IMR-90 (cell line): ENCODE measurements at regions not wholly inside any gene's neighbourhood (a gene's known extent, or its start where the extent isn't known, plus 50 kb on each side); places are given as distances from the start of the nearest gene placed in this dataset.
"Not testable (repeated sequence)": the region's sequence is repeated elsewhere in the genome, so short reads cannot be mapped to it uniquely, and the experiment has no call there.

ENCODE experiments used
- BHLHE40 ChIP-seq: fragments of 150-350 bp; IDR thresholded peaks from 2 replicates; pipeline ENCODE4 v1.6.1; 2016; ENCODE audit warnings: mild to moderate bottlenecking, low read depth, low read length
- CEBPB ChIP-seq: IDR thresholded peaks from 2 replicates; pipeline ENCODE4 v1.6.1; 2012; ENCODE audit warnings: low read depth, low read length, improper control_type of control experiment
- ELK1 ChIP-seq: fragments of 150-350 bp; IDR thresholded peaks from 2 replicates; pipeline ENCODE4 v1.6.1; 2016; ENCODE audit warnings: low read depth, mild to moderate bottlenecking, low read length, moderate library complexity, borderline replicate concordance
- FOS ChIP-seq: fragments of 150-350 bp; IDR thresholded peaks from 2 replicates; pipeline ENCODE4 v1.6.1; 2016; ENCODE audit warnings: low read depth, low read length
- MAZ ChIP-seq: IDR thresholded peaks from 2 replicates; pipeline ENCODE4 v1.6.1; 2012; ENCODE audit warnings: low read depth, mild to moderate bottlenecking, low read length, improper control_type of control experiment, moderate library complexity, borderline replicate concordance
- MXI1 ChIP-seq: IDR thresholded peaks from 2 replicates; pipeline ENCODE4 v1.6.1; 2012; ENCODE audit warnings: low read depth, mild to moderate bottlenecking, low read length, moderate library complexity, borderline replicate concordance
- NFE2L2 ChIP-seq: fragments of 150-350 bp; IDR thresholded peaks from 2 replicates; pipeline ENCODE4 v1.6.1; 2016; ENCODE audit warnings: low read depth, mild to moderate bottlenecking, low read length
- POLR2A ChIP-seq: IDR thresholded peaks from 2 replicates; pipeline ENCODE4 v1.6.1; 2012; ENCODE audit warnings: mild to moderate bottlenecking, low read depth, low read length
- RAD21 ChIP-seq: IDR thresholded peaks from 2 replicates; pipeline ENCODE4 v1.6.1; 2012; ENCODE audit warnings: low read length, improper control_type of control experiment
- RCOR1 ChIP-seq: IDR thresholded peaks from 2 replicates; pipeline ENCODE4 v1.6.1; 2012; ENCODE audit warnings: mild to moderate bottlenecking, low read length, improper control_type of control experiment; ENCODE audit not compliant: insufficient replicate concordance
- RFX5 ChIP-seq: IDR thresholded peaks from 2 replicates; pipeline ENCODE4 v1.8.0; 2012; ENCODE audit warnings: low read depth, mild to moderate bottlenecking, low read length, moderate library complexity
- SMC3 ChIP-seq: fragments of 150-350 bp; IDR thresholded peaks from 2 replicates; pipeline ENCODE4 v1.6.1; 2016; ENCODE audit warnings: low read depth, mild to moderate bottlenecking, antibody characterized with exemption, low read length, moderate library complexity
- USF2 ChIP-seq: fragments of 150-350 bp; IDR thresholded peaks from 2 replicates; pipeline ENCODE4 v1.6.1; 2017; ENCODE audit warnings: mild to moderate bottlenecking, antibody characterized with exemption, low read length, low read depth
- TF ChIP-seq, protein P1 (sequence below): conservative IDR thresholded peaks from 2 replicates; pipeline ENCODE4 v1.5.1; 2012; ENCODE audit warnings: mild to moderate bottlenecking, low read depth, low read length, improper control_type of control experiment

- TF ChIP-seq BHLHE40, RAD21, ELK1, POLR2A, MXI1, RFX5, SMC3, CEBPB, USF2, RCOR1, NFE2L2, FOS, MAZ: not testable (repeated sequence)
- TF ChIP-seq, protein P1, sequence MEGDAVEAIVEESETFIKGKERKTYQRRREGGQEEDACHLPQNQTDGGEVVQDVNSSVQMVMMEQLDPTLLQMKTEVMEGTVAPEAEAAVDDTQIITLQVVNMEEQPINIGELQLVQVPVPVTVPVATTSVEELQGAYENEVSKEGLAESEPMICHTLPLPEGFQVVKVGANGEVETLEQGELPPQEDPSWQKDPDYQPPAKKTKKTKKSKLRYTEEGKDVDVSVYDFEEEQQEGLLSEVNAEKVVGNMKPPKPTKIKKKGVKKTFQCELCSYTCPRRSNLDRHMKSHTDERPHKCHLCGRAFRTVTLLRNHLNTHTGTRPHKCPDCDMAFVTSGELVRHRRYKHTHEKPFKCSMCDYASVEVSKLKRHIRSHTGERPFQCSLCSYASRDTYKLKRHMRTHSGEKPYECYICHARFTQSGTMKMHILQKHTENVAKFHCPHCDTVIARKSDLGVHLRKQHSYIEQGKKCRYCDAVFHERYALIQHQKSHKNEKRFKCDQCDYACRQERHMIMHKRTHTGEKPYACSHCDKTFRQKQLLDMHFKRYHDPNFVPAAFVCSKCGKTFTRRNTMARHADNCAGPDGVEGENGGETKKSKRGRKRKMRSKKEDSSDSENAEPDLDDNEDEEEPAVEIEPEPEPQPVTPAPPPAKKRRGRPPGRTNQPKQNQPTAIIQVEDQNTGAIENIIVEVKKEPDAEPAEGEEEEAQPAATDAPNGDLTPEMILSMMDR, result not testable (repeated sequence)
Measured at GRCh38 chr13:95430525-95430924, 122.0 kb upstream of the CLDN10 start.
